GM12872 (cell line): ENCODE measurements at regions not wholly inside any gene's neighbourhood (a gene's known extent, or its start where the extent isn't known, plus 50 kb on each side); places are given as distances from the start of the nearest gene placed in this dataset.

Experiments
- TF ChIP-seq, protein P1 (sequence below): IDR thresholded peaks from 3 replicates; pipeline ENCODE4 v1.5.1; 2011; ENCODE audit warnings: low read depth, mild to moderate bottlenecking, low read length, moderate library complexity; ENCODE audit not compliant: insufficient read depth

DNA sequence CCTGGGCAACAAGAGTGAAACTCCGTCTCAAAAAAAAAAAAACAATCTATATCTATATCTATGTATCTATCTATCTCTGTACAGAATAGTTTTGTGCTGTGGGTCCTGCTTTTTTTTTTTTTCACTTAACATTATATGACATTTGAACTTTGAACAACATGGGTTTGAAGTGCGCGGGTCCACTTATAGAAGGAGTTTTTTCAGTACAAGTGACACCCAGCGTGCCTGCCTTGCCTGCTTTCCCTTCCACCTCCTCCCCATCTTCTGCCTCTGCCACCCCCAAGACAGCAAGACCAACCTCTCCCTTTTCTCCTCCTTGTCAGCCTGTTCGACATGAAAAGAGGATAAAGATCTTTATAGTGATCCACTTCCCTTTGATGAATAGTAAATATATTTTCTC is 102.2 kb upstream of the KCNG1 start:
- TF ChIP-seq, protein P1, sequence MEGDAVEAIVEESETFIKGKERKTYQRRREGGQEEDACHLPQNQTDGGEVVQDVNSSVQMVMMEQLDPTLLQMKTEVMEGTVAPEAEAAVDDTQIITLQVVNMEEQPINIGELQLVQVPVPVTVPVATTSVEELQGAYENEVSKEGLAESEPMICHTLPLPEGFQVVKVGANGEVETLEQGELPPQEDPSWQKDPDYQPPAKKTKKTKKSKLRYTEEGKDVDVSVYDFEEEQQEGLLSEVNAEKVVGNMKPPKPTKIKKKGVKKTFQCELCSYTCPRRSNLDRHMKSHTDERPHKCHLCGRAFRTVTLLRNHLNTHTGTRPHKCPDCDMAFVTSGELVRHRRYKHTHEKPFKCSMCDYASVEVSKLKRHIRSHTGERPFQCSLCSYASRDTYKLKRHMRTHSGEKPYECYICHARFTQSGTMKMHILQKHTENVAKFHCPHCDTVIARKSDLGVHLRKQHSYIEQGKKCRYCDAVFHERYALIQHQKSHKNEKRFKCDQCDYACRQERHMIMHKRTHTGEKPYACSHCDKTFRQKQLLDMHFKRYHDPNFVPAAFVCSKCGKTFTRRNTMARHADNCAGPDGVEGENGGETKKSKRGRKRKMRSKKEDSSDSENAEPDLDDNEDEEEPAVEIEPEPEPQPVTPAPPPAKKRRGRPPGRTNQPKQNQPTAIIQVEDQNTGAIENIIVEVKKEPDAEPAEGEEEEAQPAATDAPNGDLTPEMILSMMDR = no peak

DNA sequence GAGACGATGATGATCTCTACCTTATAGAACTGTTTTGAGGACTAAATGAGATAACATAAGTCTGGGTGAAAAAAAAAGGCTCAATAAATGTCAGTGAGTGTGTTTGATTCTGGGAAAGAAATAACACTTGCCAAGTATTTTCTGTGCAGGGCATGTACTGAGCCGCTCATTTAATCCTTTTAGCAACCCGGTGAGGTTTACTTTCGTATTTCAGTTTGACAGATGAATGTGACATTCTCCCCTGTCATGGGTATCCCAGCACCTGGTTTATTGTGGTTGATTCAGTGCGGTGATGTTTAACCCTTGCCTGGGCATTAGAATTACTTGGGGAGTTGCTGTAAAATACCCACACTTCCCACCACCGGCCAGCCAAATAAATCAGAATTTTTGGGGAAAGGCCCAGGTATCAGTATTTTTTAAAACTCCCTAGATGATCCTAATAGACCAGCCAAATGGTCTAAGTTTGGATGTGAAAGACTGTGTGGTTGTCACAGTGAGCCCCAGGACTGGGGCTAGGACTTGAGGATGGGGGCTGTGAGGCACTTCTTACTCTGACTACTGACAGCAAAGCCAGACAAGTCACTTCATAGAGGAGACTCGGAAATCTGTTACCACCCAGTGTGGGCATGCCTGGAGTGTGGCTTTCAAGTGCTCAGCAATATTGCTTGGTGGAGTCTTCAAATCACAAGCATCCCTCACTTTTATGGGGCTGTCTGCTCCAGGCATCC is 100.2 kb upstream of the KCNG1 start:
- TF ChIP-seq, protein P1 = no peak

DNA sequence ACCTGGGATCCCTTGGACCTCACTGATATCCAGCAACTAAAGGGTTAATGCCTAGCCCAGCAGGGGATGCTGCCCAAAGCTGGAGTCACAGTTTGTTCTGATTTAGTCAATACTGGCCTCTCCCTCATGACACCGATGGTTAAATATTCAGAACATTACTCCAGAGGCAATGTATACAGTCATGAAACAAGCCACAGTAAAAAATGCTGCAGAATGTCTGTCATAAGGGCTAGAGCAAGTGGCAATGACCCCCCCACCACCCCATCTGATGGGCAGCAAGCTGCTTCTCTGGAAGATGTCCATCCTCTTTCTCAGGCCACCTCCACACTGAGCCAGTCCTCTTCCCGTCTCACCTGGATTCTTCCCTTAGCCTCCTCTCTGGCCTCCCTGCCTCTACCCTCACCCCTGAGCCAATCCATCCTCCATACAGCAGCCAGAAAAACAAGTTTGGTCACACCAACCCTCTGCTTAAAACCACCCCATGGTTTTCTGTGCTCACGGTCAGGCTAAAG is 99.0 kb upstream of the KCNG1 start:
- TF ChIP-seq, protein P1 = no peak

DNA sequence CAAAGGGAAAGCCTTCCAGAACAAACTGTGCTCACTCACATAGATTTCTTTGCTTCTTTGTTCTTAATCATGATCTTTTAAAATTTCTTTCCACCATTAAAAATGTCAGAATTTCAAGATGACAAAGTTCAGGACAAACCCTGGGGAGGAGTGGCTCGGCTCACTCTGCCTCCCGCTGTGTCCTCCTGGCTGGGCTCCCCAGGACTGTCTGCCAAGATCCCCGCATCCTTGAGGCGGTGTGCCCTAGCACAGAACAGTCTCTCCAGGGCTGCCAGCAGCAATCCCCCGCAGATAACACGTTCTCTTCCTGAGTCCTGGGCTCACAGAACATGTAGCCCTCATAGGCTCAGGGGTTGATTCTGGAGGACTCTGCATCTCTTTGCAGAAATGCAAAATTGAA is 98.4 kb upstream of the KCNG1 start:
- TF ChIP-seq, protein P1 = no peak

DNA sequence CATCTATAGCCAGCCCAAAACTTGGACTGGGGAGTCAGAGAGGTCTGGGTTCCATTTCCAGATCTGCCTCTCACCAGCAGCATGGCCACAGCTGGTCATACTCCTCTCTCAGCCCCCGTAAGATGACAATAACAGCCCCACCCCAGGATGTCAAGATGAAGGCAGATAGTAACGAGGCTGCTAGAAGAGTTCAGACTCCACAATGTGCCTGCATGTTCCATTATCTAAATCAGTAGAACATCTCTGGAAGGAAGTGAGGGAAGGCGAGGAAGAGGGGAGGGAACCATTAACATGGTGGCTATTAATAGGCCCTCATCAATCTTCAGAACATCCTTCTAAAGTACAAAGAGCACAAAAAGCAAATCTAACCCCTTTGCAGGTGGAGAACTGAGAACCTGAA is 98.0 kb upstream of the KCNG1 start:
- TF ChIP-seq, protein P1 = no peak

DNA sequence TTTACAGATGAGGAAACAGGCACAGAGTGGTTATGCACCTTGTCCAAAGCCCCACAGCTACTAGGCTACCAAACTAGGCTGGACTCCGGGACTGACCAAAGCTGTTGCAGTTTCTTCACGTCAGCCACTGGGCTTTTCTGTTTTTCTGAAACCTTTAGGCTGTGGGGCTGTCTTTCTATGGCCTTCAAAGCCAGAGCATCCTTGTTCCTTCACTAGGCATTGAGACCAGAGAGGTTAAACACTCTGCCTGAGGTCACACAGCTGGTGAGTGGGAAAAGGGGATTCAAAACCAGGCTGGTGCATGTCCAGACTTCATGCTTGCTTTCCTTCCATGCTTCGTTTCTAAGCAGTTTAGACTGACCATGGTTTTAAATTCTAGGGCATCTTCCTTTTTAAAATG is 97.5 kb upstream of the KCNG1 start:
- TF ChIP-seq, protein P1 = no peak

DNA sequence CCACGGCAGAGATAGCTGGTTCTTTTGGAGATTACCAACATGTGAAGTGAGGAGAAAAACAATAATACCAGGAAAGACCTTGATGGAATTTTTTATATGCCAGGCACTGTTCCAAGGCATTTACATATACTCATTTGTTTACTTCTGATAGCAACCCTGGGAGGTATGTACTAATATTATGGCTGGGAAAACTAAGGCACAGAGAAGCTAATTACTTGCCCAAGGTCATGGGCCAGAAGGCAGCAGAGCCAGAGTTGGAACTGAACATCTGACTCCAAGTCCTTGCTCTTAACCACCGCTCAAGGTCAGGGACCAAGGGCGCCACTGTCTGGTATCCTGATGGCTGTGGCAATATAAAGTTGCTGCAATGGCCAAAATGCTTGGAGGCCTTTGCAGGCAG is 97.0 kb upstream of the KCNG1 start:
- TF ChIP-seq, protein P1 = no peak
